ENCODE measurements at regions not wholly inside any gene's neighbourhood (a gene's known extent, or its start where the extent isn't known, plus 50 kb on each side); places are given as distances from the start of the nearest gene placed in this dataset.
"Not testable (repeated sequence)": the region's sequence is repeated elsewhere in the genome, so short reads cannot be mapped to it uniquely, and the experiment has no call there.

DNA sequence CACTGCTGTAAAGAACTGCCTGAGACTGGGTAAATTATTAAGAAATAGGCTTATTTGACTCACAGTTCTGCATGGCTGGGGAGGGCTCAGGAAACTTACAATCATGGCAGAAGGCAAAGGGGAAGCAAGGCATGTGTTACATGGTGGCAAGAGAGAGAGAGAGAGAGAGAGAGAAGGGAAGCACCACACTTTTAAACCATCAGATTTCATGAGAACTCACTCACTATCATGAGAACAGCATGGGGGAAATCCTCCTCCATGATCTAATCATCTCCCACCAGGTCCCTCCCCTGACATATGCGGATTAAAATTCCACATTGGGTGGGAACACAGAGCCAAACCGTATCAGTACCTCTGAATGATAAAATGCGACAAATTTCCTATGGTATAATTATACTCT, 203.9 kb upstream of the MARCKS start:
- peak; percentile 44 to 71 for DNase-seq

DNA sequence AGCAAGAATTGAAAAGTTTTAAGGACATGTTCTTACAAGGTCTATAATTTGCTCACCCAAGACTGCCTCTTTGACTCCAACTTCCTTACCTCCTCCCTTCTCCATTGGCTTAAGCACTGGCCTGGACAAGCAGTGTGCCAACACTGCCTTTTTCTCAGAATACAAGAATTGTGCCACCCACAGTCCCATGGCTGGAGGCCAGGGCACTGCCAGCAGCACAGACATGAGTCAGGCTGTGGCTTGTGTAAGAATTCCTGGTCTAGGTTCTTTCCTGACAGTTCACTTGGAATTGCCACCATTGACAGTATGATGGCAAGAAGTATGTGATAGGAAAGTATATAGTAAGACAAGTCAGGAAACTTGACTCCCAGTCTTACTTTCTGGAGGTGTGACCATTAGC, 202.7 kb upstream of the MARCKS start:
- DNase-seq = peak; percentile 91 to 97

DNA sequence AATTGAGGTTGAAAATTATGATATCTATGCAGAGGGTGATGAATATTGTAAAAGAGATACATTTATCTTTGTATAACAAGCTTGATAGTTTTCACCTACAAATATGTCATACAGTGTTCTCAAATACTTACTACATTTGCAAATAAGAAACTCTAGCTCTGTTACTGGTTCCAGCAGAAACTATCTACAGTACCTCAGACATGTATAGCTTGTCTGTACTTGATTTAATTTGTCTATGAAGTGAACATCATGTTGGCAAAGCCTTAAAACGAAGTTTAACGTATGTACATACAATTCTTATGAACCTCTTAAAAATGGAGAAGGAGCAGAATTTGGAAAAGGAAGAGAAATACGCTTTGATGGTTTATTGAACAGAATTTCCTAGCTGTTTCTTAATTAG, 201.4 kb upstream of the MARCKS start:
- no peak for DNase-seq

DNA sequence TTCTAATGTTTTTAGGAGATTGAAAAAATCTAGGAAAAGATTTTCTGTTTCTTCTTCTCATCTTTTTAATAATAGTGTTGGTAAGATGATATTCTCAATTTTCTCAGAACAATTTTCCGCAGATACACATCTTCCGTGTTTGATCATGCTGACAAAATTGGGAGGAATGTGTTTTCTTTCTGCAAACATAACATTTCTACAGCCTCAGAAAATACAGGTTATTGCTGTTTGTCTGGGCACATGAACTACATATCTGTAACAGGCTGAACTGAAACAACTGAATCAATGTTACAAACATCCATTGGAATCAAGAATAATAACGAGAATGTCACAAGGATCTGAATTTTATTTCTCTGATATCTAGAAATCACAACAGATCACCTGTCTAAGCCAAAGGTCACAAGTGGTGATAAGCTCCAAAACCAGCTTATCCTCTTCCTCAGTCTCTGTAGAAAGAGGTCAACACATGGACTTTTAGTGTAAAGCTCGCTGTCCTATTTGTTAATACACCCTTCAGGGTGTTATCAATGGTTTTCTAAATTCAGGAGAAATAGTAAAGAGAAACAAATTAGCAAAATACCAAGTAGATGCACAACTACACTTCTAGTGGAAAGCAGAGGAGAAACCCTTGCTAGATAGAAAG, 197.3 kb upstream of the MARCKS start:
- DNase-seq = no peak

DNA sequence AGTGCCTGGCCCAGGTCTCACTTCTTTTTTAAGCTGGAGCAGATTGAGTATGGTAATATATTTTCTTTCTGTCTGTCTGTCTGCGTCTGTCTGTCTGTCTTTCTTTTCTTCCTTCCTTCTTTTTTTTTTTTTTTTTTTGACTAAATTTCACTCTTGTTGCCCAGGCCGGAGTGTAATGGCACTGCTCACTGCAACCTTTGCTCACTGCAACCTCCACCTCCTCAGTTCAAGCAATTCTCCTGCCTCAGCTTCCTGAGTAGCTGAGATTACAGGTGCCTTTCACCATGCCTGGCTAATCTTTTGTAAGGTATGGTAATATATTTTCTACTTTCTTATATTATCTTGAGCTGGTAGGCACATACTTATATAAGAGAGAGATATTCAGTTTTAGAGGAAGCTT, 196.3 kb upstream of the MARCKS start:
- DNase-seq = no peak

DNA sequence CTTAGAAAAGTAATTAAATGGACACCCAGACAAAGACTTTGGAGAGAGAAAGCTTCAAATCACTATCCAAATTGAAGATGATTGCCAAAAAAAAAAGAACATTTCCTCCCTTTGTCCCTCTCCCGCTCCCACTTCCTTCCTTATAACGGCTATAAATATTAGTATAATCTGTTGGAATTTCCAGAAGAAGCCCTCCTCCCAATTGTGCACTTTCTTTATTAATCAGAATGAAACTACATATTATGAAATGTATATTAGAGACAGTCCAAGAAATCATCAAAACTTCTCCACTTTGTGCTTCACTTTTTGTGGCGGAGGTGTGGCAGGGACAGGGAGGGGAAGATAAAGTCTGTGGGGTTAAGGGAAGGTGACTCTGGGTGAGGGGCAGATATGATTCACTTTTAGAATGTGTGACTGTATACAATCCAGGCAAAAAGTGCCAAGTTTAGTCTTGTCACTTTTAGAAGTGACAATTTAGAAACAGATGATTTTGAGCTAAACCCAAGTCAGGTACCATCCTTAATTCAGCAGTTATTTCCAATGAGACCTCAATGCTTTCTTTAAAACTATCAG, 195.0 kb upstream of the MARCKS start:
- no peak for DNase-seq

DNA sequence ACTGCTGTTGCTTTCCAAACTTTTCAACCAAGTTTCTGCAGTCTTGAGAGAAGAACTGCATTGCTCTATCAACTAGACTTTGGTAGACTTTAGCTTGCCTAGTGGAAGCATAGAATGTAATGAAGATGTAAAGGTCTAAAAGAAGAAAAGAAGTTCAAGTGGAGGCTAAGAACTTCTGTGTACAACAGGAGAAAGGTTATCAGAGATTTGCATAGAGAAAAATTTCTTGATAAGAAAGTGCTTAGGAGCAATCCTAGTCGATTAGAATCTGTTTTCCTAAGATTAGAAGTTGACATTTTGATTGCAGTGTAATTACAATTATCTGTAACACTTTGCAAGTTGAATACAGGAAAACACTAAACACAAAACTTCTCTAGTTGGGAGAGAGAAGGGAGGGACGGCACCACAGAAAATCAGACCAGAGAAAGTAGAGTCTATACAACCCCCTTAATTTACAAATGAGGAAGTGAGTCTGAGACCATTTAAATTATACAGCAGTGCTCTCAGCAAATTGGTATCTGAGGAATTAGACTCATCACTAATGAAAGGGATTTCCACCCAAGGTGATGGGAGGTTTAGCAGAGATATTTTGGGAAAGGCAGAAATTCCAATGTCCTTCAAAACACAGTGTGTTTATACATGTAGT, 194.3 kb upstream of the MARCKS start:
- no peak for DNase-seq

DNA sequence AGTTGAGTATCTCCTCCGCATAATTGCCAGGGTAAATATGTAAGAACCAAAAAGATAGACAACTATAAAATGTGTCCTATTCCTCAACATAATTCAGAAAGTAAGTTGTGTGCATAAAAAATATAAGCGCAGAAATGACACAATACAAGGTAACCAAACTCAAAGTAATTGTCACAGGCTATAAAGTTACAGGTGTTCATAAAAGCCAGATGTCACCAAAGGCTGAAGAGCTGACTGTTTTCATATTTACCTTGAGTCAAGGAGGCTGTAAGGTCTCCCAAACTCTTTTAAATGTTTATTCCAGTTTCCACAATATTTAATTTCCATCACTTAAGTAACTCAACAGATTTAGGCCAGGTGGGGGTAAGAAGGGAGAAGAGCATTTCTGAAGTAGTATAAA, 192.2 kb upstream of the MARCKS start:
- no peak for DNase-seq

DNA sequence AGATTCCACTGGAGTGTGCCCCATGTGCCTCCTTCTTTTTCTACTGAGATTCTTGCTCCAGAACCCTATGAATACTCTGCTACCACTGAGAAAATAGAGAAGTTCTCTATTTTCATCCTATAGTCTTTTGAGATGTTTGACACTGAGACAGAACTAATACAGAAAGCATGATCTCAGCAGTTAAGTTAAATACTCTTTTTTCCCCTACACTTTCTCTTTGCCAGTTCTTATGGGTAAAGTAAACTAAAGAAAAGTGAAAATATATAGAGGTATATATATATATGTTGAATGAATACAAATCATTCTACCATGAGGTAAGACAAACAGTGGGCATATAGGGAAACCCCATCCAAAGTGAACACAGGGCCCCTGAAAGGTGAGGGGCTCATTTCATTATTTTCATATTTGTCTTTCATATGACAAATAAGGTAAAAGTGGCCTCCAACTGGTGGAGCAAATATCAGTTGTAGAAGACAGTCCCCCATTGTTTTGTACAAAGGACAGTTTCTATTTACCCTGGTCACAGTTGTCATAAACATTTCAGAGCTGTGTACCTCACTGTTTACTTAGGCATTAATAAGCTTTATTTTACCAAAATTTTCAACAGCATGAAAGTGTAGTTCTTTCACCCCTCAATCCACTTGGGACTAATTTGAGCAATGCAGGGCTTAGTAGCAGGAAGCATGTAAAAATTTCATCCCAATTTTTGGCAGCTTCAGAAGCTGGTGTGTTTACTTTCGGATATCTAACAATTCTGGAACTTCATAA, 188.3 kb upstream of the MARCKS start:
- peak; percentile 24 to 56 for DNase-seq

DNA sequence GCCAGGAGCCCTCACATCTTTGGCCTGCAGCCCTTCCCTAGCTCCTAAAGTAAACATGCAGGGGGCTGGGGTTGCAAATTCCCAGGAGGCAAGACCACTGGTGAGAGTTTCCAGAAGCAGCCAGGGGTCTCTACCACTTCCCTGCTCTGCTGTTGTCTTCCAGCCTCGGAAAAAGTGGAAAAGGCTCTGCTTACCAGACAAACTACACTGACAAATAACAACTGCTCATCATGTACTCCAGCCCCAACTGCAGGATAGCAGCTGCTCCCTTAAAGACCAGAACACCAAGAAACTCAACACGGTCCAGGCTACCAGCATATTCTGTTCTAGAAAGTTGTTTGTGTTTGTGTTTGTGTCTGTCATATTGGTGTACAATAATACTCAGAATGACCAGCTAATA, 187.5 kb upstream of the MARCKS start:
- DNase-seq = no peak

DNA sequence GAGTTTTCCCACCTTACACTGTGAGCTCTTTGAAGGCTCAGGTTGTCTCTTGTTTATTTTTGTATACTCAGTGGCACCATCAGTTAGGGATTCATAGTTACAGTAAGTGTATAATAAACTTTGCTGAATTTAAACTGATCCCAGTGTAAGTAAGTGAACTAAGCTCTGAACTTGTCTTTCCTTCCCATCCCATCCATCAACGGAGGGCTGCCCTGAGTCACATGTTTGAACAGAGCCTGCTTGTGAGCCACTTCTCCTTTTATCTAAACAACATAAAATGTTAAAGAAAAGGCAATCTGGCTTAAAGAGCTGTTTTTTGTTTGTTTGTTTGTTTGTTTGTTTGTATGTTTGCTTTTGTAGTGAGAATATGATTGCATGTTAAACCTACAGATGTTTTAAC, 185.7 kb upstream of the MARCKS start:
- DNase-seq = peak; percentile 36 to 55

DNA sequence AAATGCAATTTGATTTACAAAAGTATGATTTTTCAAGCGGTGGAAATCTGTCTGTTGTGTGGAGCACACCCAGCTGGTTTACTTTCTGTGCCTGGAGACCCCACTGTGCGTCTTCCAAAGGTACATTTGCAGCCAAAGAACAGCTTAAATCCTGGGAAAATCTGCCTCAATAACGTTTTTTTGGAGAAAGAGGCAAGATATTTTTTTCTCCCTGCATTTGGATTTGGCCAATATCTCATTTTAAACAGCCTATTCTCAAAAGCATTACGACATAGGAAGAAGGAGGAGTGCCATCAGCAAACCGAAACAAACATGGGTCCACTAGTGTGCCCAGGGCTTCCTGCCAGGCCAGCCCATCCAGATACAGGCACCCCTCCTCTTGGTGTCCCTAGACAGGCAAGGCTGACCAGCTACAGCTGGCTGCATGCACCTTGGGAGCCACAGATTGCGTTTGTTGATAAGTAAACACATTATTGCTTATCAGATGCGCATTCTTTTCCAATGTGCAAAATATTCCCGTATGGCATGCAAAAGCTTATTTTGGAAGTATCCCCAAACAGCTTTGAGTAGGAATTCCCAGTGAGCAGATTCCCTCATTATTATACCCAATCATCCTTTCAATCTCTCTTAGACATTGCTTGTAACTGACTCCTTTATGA, 184.5 kb upstream of the MARCKS start:
- no peak for DNase-seq

DNA sequence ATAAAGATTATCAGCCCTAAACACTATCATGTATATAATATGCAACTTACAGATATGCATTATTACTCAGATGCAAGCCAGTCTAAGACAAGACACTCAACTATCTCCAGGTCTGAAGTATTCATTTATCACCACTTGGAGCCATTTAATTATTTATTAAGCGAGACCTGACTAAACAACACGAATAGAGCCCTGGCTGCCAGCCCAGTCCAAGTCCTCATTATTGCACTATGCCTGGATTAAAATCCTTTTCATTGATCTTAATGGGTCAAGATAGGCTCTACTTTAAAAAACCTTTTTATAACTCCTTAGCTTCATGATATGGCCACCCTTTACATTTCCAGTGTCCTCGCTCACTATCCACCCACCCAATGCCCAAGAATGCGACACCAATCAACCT, 183.1 kb upstream of the MARCKS start:
- no peak for DNase-seq

DNA sequence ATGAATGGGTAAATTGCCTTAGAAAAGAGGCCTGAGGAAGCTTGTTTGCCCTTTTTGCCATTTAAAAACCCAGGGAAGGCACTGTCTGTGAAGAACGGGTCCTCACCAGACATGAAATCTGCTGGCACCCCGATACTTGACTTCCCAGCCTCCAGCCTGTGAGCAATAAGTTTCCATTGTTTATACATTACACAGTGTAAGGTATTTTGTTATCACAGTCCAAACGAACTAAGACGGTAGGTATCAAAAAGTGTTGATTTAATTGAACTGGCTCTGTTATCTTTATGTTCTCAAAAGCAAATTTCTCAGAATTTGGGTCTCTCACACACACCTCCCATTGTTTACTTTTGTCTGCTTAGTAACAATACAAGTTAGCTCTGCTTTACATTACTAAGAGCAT, 181.1 kb upstream of the MARCKS start:
- no peak for DNase-seq

DNA sequence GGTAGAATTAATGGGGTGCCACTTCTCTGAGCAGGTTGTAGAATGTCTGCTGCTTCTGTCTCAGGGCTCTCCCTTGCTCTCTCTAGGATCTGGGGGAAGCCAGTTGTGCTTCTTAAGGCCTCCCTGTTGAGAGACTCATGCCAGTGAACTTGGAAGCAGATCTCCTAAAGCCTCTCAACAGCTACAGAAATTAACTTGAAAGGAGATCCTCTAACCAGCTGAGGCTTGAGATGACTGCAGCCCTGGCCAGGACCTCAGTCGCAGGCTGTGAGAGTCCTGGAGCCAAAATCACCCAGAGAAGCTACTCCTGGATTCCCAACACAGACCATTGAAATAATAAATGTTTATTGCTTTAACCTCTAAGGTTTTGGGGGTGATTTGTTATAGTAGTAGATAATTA, 180.2 kb upstream of the MARCKS start:
- DNase-seq = no peak

DNA sequence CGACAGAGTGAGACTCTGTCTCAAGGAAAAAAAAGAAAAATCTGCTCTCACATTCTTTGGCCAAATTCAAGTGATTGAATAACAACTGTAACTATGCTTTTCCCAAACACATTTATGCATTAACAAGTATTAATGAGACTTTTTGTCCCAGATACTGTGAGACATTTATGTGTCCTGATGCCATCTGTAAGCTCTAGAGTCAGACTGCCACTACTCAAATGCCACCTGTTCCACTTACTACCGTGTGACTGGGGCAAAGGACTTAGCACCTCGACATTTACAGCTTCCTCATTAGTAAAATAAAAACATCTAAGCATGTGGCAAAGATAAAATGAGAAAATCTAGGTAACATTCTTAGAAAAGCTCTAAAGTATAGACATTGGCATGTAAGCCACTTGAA, 178.1 kb upstream of the MARCKS start:
- DNase-seq = no peak

DNA sequence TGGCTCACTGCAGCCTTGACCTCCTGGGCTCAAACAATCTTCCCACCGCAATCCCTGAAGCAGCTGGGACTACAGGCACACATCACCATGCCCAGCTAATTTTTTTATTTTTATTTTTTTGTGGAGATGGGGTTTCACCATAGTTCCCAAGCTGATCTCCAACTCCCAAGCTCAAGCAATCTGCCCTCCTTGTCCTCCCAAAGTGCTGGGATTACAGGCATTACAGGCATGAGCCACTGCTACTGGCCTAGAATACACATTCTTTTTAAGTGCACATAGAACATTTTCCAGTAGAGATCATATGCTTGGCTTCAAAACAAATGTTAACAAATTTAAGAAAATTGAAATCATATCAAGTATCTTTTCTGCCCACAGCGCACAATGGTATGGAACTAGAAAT, 176.8 kb upstream of the MARCKS start:
- DNase-seq = no peak

DNA sequence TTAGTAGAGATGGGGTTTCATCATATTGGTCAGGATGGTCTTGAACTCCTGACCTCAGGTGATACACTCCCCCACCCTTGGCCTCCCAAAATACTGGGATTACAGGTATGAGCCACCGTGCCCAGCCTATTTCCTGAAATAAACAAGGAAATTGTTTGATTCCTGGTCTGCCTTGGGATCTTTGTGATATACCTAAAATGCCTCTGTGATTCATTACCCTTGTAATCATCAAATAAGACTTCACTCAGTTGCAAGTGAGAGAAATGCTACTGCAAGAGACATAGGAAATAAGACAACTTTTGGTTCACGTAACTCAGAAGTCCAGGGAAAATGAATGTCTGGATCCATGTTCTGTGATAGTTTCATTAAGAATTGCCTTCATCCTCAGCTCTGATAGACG, 173.2 kb upstream of the MARCKS start:
- no peak for DNase-seq

DNA sequence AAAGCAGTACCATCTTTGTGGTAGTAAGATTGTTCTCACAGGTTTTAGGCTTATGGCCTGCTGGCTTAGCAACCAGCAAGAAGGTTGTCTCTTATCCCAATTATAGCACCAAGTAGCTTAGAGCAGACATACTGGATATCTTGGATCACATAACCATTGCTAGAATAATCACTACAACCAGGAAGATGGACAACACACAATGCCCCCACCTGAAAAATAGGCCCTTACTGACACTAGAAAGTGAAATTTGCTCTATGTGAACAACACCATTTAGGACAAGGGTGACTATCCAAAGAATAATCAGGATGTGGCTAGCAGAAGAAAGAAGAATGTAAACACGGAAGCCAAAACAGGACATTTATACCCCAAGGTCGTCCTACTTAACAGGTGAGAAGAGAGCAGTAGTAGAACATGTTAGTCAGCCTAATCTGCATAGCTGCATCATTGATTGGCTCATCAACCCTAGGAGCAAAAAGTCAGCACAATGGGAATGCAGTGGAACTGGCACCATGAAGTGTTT, 172.7 kb upstream of the MARCKS start:
- no peak for DNase-seq

DNA sequence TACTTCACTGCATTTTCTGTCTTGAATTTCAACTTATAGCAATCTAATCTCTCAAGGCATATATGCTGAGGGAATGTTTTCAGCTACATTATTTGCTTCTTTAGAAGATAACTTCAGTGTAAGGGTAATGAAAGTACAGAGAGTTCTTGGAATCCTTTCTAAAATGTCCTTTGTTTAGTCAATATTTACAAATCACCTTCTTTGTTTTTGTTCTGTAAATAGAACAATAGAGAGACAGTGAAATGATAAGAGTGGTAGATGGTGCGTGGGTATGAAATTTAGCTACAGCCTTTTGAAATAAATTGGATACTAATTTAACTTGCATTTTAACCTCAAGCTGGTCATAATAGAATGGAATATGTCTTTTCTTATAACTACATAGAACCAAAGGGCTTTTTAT, 171.1 kb upstream of the MARCKS start:
- no peak for DNase-seq

DNA sequence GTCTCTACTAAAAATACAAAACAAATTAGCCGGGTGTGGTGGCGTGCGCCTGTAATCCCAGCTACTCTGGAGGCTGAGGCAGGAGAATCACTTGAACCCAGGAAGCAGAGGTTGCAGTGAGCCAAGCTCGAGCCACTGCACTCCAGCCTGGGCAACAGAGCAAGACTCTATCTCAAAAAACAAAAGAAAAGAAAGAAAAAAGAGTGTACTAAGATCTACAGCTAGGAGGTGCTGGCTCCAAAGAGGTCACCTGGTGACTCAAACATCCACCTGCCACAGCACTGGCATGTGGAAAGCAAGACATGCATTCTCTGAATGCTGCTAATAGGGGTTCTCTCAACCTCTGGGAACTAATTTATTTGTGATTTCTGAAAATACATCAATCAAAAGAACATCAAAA, 167.5 kb upstream of the MARCKS start:
- DNase-seq = not testable (repeated sequence)

DNA sequence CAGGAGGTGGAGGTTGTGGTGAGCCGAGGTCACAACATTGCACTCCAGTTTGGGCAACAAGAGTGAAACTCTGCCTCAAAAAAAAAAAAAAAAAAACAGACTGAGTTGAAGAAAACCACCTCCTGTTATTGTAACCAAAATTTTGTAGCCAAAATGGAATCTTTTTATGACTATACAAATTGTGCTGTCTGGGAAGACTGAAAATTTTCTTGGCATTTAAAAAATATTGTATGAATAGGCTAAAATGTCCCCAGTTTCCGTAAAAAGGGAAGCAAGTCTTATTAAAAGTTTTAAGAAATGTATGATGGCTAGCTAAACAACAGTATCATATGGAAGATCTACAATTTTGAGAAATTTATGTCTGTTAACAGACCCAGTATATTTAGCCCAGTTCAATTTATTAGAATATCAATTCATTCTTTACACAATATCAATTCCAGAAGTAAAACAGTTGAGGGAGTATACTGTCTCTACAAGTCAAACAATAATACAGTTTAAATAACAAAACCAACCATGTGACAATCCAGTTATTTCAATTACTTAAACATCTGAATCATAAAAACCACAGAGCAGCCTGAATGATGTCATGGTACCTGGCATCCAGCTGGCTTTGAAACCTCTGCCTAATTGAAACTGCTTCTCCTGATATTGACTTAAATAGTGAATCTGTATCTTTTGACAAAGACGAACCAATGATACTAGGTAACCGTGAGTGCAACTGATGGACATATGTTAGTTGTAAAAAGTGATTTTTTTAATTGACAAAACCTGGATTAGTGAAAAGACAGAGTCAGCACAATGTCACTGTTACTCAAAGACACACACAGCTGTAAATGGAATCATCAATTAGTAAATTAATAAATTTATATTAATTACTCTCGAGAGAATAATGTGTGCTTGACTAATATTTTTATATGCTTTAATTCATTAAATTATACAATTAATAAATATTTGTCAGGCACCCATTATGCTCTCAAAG, 166.6 kb upstream of the MARCKS start:
- DNase-seq = peak; percentile 19 to 41

All from inflammatory macrophage (primary cell).